GM12878 (cell line): ENCODE measurements at regions not wholly inside any gene's neighbourhood (a gene's known extent, or its start where the extent isn't known, plus 50 kb on each side); places are given as distances from the start of the nearest gene placed in this dataset.

Source experiments
- ATAC-seq: fragments of 200-7000 bp; cut with Tn5 transposase; 3 replicates; pipeline ENCODE4 v1.9.1; 2020; ENCODE audit warnings: mild to moderate bottlenecking, moderate library complexity
- BruUV-seq: library from RNA; stranded (reverse); fragments of 400-500 nt; replicated peaks from 2 replicates; lab custom pipeline; 2021; lab: Mats Ljungman, UMichigan
- CTCF ChIA-PET: fragments of 300-600 bp; sonication (Branson Sonifier 250); formaldehyde crosslinking; extraction: SDS; loops from one replicate; lab custom pipeline; 2021; ENCODE audit warnings: inconsistent platforms; lab: Yijun Ruan, JAX
- POLR2A ChIA-PET: fragments of 350-600 bp; formaldehyde crosslinking; extraction: SDS; loops from one replicate; lab custom pipeline; 2021; ENCODE audit warnings: inconsistent platforms; lab: Charles Lee
- RAD21 ChIA-PET: fragments of 300-600 bp; sonication (Branson Sonifier 250); formaldehyde crosslinking; loops from one replicate; lab custom pipeline; 2023; ENCODE audit warnings: antibody characterized with exemption; ENCODE audit not compliant: unreplicated experiment; lab: Charles Lee
- SMC1A ChIA-PET: fragments of 300-600 bp; sonication (Branson Sonifier 250); formaldehyde crosslinking; loops from one replicate; lab custom pipeline; 2023; ENCODE audit not compliant: unreplicated experiment, uncharacterized antibody; lab: Charles Lee
- DNase-seq: peaks from one replicate; pipeline ENCODE4 v3.0.0-alpha.2; 2011; ENCODE audit warnings: low read depth, low spot score
- FAIRE-seq: peaks from 3 replicates; lab custom pipeline; 2011; peaks lifted over from hg19 to GRCh38; lab: Jason Lieb, UNC
- H2AFZ ChIP-seq: 2 replicates; pipeline ENCODE4 v1.6.0; 2011; ENCODE audit warnings: low read depth, low read length, control low read depth; ENCODE audit not compliant: control insufficient read depth
- H3K27ac ChIP-seq: 2 replicates; pipeline ENCODE4 v1.5.1; 2011; ENCODE audit warnings: control low read depth; ENCODE audit not compliant: control insufficient read depth, insufficient read depth
- H3K27me3 ChIP-seq, 2 experiments: replicated peaks in 1 of 2; 2 replicates each; pipeline versions ENCODE4 v1.6.0 to v1.6.1; 2011; ENCODE audit warnings: low read length in 1 of 2; ENCODE audit not compliant: control insufficient read depth in 2 of 2, insufficient read depth in 2 of 2
- H3K36me3 ChIP-seq, 2 experiments: 2 replicates each; pipeline ENCODE4 v1.5.1; 2011; ENCODE audit warnings: low read length in 1 of 2; ENCODE audit not compliant: control insufficient read depth in 2 of 2, insufficient read depth in 2 of 2
- H3K4me1 ChIP-seq: 2 replicates; pipeline ENCODE4 v1.6.1; 2011; ENCODE audit warnings: mild to moderate bottlenecking, low read length, moderate library complexity, mixed read lengths; ENCODE audit not compliant: control insufficient read depth, insufficient read depth
- H3K4me2 ChIP-seq: 2 replicates; pipeline ENCODE4 v1.6.0; 2011; ENCODE audit warnings: control low read depth; ENCODE audit not compliant: control insufficient read depth, insufficient read depth
- H3K4me3 ChIP-seq: fragments of 200-600 bp; sonication (generic); 2 replicates; pipeline ENCODE4 v1.5.1; 2016
- H3K79me2 ChIP-seq: 2 replicates; pipeline ENCODE4 v1.6.0; 2011; ENCODE audit warnings: low read length; ENCODE audit not compliant: control insufficient read depth, insufficient read depth
- H3K9ac ChIP-seq: 2 replicates; pipeline ENCODE4 v1.8.0; 2011; ENCODE audit warnings: low read length, control low read depth, mixed read lengths; ENCODE audit not compliant: control insufficient read depth, insufficient read depth
- H3K9me3 ChIP-seq: replicated peaks from 3 replicates; pipeline ENCODE4 v1.5.1; 2011; ENCODE audit warnings: mild to moderate bottlenecking, low read length; ENCODE audit not compliant: control insufficient read depth, insufficient read depth
- H4K20me1 ChIP-seq: 2 replicates; pipeline ENCODE4 v1.6.0; 2011; ENCODE audit not compliant: control insufficient read depth, insufficient read depth
- PAX5 ChIP-seq: IDR thresholded peaks from 2 replicates; pipeline ENCODE4 v1.6.1; 2011; ENCODE audit warnings: low read depth, low read length, borderline replicate concordance
- RFX5 ChIP-seq: IDR thresholded peaks from 2 replicates; pipeline ENCODE4 v1.6.1; 2011; ENCODE audit warnings: low read depth, low read length, improper control_type of control experiment
- SREBF2 ChIP-seq: IDR thresholded peaks from 2 replicates; pipeline ENCODE4 v1.6.1; 2012; ENCODE audit warnings: mild to moderate bottlenecking, low read length
- TCF12 ChIP-seq: IDR thresholded peaks from 2 replicates; pipeline ENCODE4 v1.6.1; 2011; ENCODE audit warnings: low read depth, mild to moderate bottlenecking, low read length
- WRNIP1 ChIP-seq: IDR thresholded peaks from 2 replicates; pipeline ENCODE4 v1.6.1; 2011; ENCODE audit warnings: low read depth, low read length, improper control_type of control experiment, borderline replicate concordance
- WGBS: methylation state at CpG from one replicate; pipeline ENCODE4 v1.1.6; 2016; ENCODE audit warnings: low lambda C conversion rate; ENCODE audit not compliant: insufficient replicate concordance, insufficient coverage; ENCODE audit errors: missing lambda C conversion rate; 5-methylcytosine and 5-hydroxymethylcytosine counted together
- in situ Hi-C: fragments of 300-500 bp; cut with MboI; formaldehyde crosslinking; loops from 9 replicates; pipeline ENCODE4 v1.14.3; 2018; ENCODE audit warnings: mixed read lengths
- intact Hi-C: fragments of 100-400 bp; cut with micrococcal nuclease; formaldehyde crosslinking; loops from one replicate; pipeline ENCODE4 v1.14.2; 2022; ENCODE audit not compliant: unreplicated experiment
- TF ChIP-seq, protein P1 (sequence below): fragments of 450-650 bp; IDR thresholded peaks from 2 replicates; pipeline ENCODE4 v1.6.1; 2017; ENCODE audit warnings: mild to moderate bottlenecking, moderate library complexity

DNA sequence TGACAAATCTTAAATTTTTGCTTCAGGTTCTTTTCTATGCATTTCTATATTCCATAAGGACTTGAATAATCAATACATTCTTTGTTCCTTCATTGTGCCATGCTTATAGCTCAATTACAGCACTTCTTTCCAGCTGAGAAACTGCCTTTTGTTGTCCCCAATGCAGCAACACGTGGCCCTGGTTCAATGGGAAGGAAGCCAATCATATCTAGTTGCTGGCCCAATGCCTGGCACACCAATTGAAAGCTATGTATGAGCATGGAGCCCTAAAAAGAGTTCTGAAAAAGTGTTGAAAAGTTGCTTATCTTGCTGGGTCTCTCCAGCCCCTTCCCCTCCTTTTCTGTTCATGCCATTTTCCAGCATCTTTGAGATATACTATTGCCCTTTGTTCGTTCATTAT, 448.0 kb upstream of the FAT3 start (continued):
- TF ChIP-seq, protein P1, sequence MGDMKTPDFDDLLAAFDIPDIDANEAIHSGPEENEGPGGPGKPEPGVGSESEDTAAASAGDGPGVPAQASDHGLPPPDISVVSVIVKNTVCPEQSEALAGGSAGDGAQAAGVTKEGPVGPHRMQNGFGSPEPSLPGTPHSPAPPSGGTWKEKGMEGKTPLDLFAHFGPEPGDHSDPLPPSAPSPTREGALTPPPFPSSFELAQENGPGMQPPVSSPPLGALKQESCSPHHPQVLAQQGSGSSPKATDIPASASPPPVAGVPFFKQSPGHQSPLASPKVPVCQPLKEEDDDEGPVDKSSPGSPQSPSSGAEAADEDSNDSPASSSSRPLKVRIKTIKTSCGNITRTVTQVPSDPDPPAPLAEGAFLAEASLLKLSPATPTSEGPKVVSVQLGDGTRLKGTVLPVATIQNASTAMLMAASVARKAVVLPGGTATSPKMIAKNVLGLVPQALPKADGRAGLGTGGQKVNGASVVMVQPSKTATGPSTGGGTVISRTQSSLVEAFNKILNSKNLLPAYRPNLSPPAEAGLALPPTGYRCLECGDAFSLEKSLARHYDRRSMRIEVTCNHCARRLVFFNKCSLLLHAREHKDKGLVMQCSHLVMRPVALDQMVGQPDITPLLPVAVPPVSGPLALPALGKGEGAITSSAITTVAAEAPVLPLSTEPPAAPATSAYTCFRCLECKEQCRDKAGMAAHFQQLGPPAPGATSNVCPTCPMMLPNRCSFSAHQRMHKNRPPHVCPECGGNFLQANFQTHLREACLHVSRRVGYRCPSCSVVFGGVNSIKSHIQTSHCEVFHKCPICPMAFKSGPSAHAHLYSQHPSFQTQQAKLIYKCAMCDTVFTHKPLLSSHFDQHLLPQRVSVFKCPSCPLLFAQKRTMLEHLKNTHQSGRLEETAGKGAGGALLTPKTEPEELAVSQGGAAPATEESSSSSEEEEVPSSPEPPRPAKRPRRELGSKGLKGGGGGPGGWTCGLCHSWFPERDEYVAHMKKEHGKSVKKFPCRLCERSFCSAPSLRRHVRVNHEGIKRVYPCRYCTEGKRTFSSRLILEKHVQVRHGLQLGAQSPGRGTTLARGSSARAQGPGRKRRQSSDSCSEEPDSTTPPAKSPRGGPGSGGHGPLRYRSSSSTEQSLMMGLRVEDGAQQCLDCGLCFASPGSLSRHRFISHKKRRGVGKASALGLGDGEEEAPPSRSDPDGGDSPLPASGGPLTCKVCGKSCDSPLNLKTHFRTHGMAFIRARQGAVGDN = no peak

DNA sequence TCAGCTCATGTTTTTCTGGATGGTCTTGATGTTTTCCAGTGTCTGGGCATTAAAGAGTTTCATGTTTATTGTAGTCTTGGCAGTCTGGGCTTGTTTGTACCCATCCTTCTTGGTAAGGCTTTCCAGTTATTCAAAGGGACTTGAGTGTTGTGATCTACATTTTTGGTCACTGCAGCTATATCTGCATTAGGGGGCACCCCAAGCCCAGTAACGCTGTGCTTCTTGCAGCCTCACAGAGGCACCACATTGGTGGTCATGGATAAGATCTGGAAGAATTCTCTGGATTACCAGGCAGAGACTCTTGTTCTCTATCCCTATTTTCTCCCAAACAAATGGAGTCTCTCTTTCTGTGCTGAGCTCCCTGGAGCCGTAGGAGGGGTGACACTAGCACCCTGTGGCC, 451.5 kb upstream of the FAT3 start:
- no peak for ATAC-seq
- Histone ChIP-seq H4K20me1 (no peaks in the 10 kb centered on the region), H3K4me3 (no peak overlapping the region), H3K9ac (no peak overlapping the region), H3K27me3 (no peaks in the 10 kb centered on the region), H3K4me2 (no peak overlapping the region), H3K9me3 (no peaks in the 10 kb centered on the region), H3K79me2 (no peaks in the 10 kb centered on the region), H3K36me3 (no peaks in the 10 kb centered on the region), H3K27ac (no peak overlapping the region), H3K4me1 (no peaks in the 10 kb centered on the region), H2AFZ (no peak overlapping the region)
- FAIRE-seq = no peak
- ChIA-PET SMC1A (no interaction called here), CTCF (no interaction called here), RAD21 (no interaction called here), POLR2A (no interaction called here)
- 0% methylated on average over 2 of the region's 2 CpGs for WGBS
- intact Hi-C loops (no loop called here), in situ Hi-C loops (no loop called here)
- BruUV-seq = no TSS peak
- DNase-seq = no peak
- no peak for TF ChIP-seq SREBF2
- no peak for TF ChIP-seq RFX5
- TF ChIP-seq WRNIP1 = no peak
- TF ChIP-seq PAX5 = no peak
- TF ChIP-seq TCF12 = no peak
- TF ChIP-seq, all 136 proteins: peak for 0
